HepG2 (cell line): ENCODE measurements at regions not wholly inside any gene's neighbourhood (a gene's known extent, or its start where the extent isn't known, plus 50 kb on each side); places are given as distances from the start of the nearest gene placed in this dataset.

Source experiments
- CEBPG ChIP-seq: IDR thresholded peaks from 2 replicates; pipeline ENCODE4 v1.6.1; 2016
- DR1 ChIP-seq: sonication (generic); formaldehyde crosslinking; IDR thresholded peaks from 2 replicates; pipeline ENCODE4 v1.8.0; 2021; ENCODE audit warnings: mild to moderate bottlenecking, missing genetic modification reagents, inconsistent platforms
- DRAP1 ChIP-seq: IDR thresholded peaks from 2 replicates; pipeline ENCODE4 v1.6.1; 2016; ENCODE audit warnings: missing genetic modification reagents, missing compliant biosample characterization
- EZH2 ChIP-seq: conservative IDR thresholded peaks from 2 replicates; pipeline ENCODE4 v1.6.1; 2012; ENCODE audit warnings: mild to moderate bottlenecking, low read depth, low read length, moderate library complexity
- FOXP1 ChIP-seq, 2 experiments: fragments of 450-650 bp in 1 of 2; IDR thresholded peaks; 2 replicates each; pipeline ENCODE4 v1.6.1; 2017 to 2018; ENCODE audit warnings: antibody characterized with exemption in 1 of 2
- ISL2 ChIP-seq: sonication (generic); formaldehyde crosslinking; IDR thresholded peaks from 2 replicates; pipeline ENCODE4 v1.5.0; 2020; ENCODE audit warnings: missing genetic modification reagents
- MBNL3 ChIP-seq: fragments of 250-450 bp; sonication (Bioruptor Pico); conservative IDR thresholded peaks from 2 replicates; pipeline ENCODE4 v1.8.0; 2022; ENCODE audit warnings: mild to moderate bottlenecking, inconsistent platforms
- NFATC3 ChIP-seq: sonication (generic); formaldehyde crosslinking; IDR thresholded peaks from 2 replicates; pipeline ENCODE4 v1.5.1; 2020; ENCODE audit warnings: mild to moderate bottlenecking, missing genetic modification reagents
- PHF20 ChIP-seq: sonication (generic); formaldehyde crosslinking; IDR thresholded peaks from 2 replicates; pipeline ENCODE4 v1.5.0; 2020; ENCODE audit warnings: mild to moderate bottlenecking, missing genetic modification reagents
- REST ChIP-seq, 2 experiments: IDR thresholded peaks; 2 replicates each; pipeline ENCODE4 v1.6.1; 2011 to 2012; ENCODE audit warnings: low read length in 2 of 2, borderline replicate concordance in 1 of 2, low read depth in 1 of 2, mild to moderate bottlenecking in 1 of 2, moderate library complexity in 1 of 2
- SIX4 ChIP-seq: sonication (generic); formaldehyde crosslinking; IDR thresholded peaks from 2 replicates; pipeline ENCODE4 v1.4.0; 2020; ENCODE audit warnings: missing genetic modification reagents
- ZBTB25 ChIP-seq: IDR thresholded peaks from 2 replicates; pipeline ENCODE4 v1.6.1; 2018; ENCODE audit warnings: missing genetic modification reagents
- ZBTB3 ChIP-seq: sonication (generic); formaldehyde crosslinking; IDR thresholded peaks from 2 replicates; pipeline ENCODE4 v1.4.0; 2020; ENCODE audit warnings: low read depth, mild to moderate bottlenecking, moderate library complexity, missing genetic modification reagents, borderline replicate concordance
- ZBTB33 ChIP-seq: sonication (generic); formaldehyde crosslinking; IDR thresholded peaks from 2 replicates; pipeline ENCODE4 v1.4.0; 2020; ENCODE audit warnings: missing genetic modification reagents
- ZMYM3 ChIP-seq: sonication (generic); formaldehyde crosslinking; IDR thresholded peaks from 2 replicates; pipeline ENCODE4 v1.5.1; 2020; ENCODE audit warnings: mild to moderate bottlenecking, missing genetic modification reagents
- ZNF136 ChIP-seq: sonication (generic); formaldehyde crosslinking; IDR thresholded peaks from 2 replicates; pipeline ENCODE4 v1.8.1; 2022; ENCODE audit warnings: low read depth, mild to moderate bottlenecking, moderate library complexity, missing genetic modification reagents
- ZNF704 ChIP-seq: sonication (generic); formaldehyde crosslinking; IDR thresholded peaks from 2 replicates; pipeline ENCODE4 v1.8.1; 2023; ENCODE audit warnings: mild to moderate bottlenecking, inconsistent platforms, moderate library complexity, missing genetic modification reagents, borderline replicate concordance
- ZNF768 ChIP-seq: sonication (generic); formaldehyde crosslinking; IDR thresholded peaks from 2 replicates; pipeline ENCODE4 v1.4.0; 2020; ENCODE audit warnings: missing genetic modification reagents
- ZNF780A ChIP-seq: sonication (generic); formaldehyde crosslinking; IDR thresholded peaks from 2 replicates; pipeline ENCODE4 v1.8.0; 2022; ENCODE audit warnings: mild to moderate bottlenecking, missing genetic modification reagents, moderate library complexity
- ZNF788 ChIP-seq: sonication (generic); formaldehyde crosslinking; IDR thresholded peaks from 2 replicates; pipeline ENCODE4 v1.5.0; 2020; ENCODE audit warnings: mild to moderate bottlenecking, missing genetic modification reagents, borderline replicate concordance

GRCh38 chr3:48088749-48089466, 72.7 kb upstream of the MAP4 start (continued):
- TF ChIP-seq ZBTB33 (CRISPR knock-in tag): 0 out of 2 replicates have a peak, but pooled peaks have one; percentile 23
- no peak for TF ChIP-seq PHF20 (CRISPR knock-in tag)
- peak; percentile 76 for TF ChIP-seq CEBPG (CRISPR knock-in tag)
- peak; percentile 87 for TF ChIP-seq DRAP1
- TF ChIP-seq ZNF788: peak; percentile 82; the same call in 1 of the 2 replicates
- peak; percentile 54; the same call in 1 of the 2 replicates for TF ChIP-seq ISL2 (CRISPR knock-in tag)
- peak; percentile 92 for TF ChIP-seq ZNF704 (CRISPR knock-in tag)
- TF ChIP-seq REST (IDR thresholded peaks at IDR 0.05; ENCODE audit: borderline replicate concordance in 1 of 2, low read depth in 1 of 2, low read length in 2 of 2): peak in 1 of 2 experiments; percentile 60; a peak in 1 of 4 replicates
- no peak for TF ChIP-seq FOXP1 (IDR thresholded peaks at IDR 0.05)
- TF ChIP-seq FOXP1 (CRISPR knock-in tag; IDR thresholded peaks at IDR 0.05): no peak
- 0 out of 2 replicates have a peak, but pooled peaks have one; percentile 24 for TF ChIP-seq ZNF780A (CRISPR knock-in tag)
- TF ChIP-seq NFATC3 (CRISPR knock-in tag): peak; percentile 62; the same call in 1 of the 2 replicates
- TF ChIP-seq EZH2: no peak
- peak; percentile 78; the same call in 1 of the 2 replicates for TF ChIP-seq ZBTB25 (CRISPR knock-in tag)
- peak; percentile 45 for TF ChIP-seq ZMYM3
- 0 out of 2 replicates have a peak, but pooled peaks have one; percentile 77 for TF ChIP-seq ZBTB3
- TF ChIP-seq MBNL3 (CRISPR knock-in tag): no peak
- TF ChIP-seq DR1 (CRISPR knock-in tag): peak; percentile 58; the same call in 1 of the 2 replicates
- TF ChIP-seq SIX4 (CRISPR knock-in tag): no peak
- TF ChIP-seq ZNF768 (CRISPR knock-in tag): peak; percentile 67; the same call in 1 of the 2 replicates
- TF ChIP-seq ZNF136: 0 out of 2 replicates have a peak, but pooled peaks have one; percentile 70
